CD14-positive monocyte (primary cell): ENCODE measurements at regions not wholly inside any gene's neighbourhood (a gene's known extent, or its start where the extent isn't known, plus 50 kb on each side); places are given as distances from the start of the nearest gene placed in this dataset.

Source experiments
- DNase-seq, 3 donors: peaks; one replicate each; pipeline ENCODE4 v3.0.0-alpha.2; 2011 to 2022
- H2AFZ ChIP-seq: 2 replicates; pipeline ENCODE4 v1.6.0; 2012; ENCODE audit warnings: mild to moderate bottlenecking, low read depth, low read length, inconsistent platforms; ENCODE audit not compliant: insufficient read depth, poor library complexity, severe bottlenecking
- H3K27ac ChIP-seq, 2 donors: 1 replicate in 1 of 2; 2 replicates in 1 of 2; pipeline ENCODE4 v1.5.1; 2012 to 2013; ENCODE audit warnings: low read length in 2 of 2, control low read depth in 1 of 2, inconsistent platforms in 1 of 2, low read depth in 1 of 2, mild to moderate bottlenecking in 1 of 2
- H3K27me3 ChIP-seq, 2 donors: one replicate each; pipeline versions ENCODE4 v1.6.0 to v1.6.1; 2011 to 2013; ENCODE audit warnings: low read length in 2 of 2; ENCODE audit not compliant: control insufficient read depth in 2 of 2, insufficient read depth in 2 of 2
- H3K36me3 ChIP-seq, 2 donors: replicated peaks in 1 of 2; 1 replicate in 1 of 2; 2 replicates in 1 of 2; pipeline versions ENCODE4 v1.5.1 to v1.6.1; 2012 to 2013; ENCODE audit warnings: low read length in 2 of 2, control low read depth in 1 of 2, inconsistent platforms in 1 of 2, mild to moderate bottlenecking in 1 of 2; ENCODE audit not compliant: insufficient read depth in 2 of 2, control insufficient read depth in 1 of 2
- H3K4me1 ChIP-seq, 2 donors: 1 replicate in 1 of 2; 2 replicates in 1 of 2; pipeline versions ENCODE4 v1.5.1 to v1.6.1; 2012 to 2013; ENCODE audit warnings: low read length in 2 of 2, control low read depth in 1 of 2, inconsistent platforms in 1 of 2, mild to moderate bottlenecking in 1 of 2, moderate library complexity in 1 of 2; ENCODE audit not compliant: insufficient read depth in 2 of 2, control insufficient read depth in 1 of 2
- H3K4me2 ChIP-seq: replicated peaks from 2 replicates; pipeline ENCODE3; 2012; ENCODE audit warnings: low read length, moderate library complexity, mild to moderate bottlenecking; ENCODE audit not compliant: poor library complexity, severe bottlenecking; ENCODE audit errors: extremely low read depth
- H3K4me3 ChIP-seq, 3 experiments: fragments of 200-600 bp in 1 of 3; sonication (generic) in 1 of 3; replicated peaks in 1 of 3; 1 replicate in 2 of 3; 2 replicates in 1 of 3; pipeline ENCODE4 v1.5.1; 2011 to 2013; ENCODE audit warnings: low read length in 3 of 3, mild to moderate bottlenecking in 3 of 3, control low read depth in 2 of 3, low read depth in 2 of 3, inconsistent platforms in 1 of 3, moderate library complexity in 1 of 3
- H3K79me2 ChIP-seq: 2 replicates; pipeline ENCODE4 v1.6.0; 2012; ENCODE audit warnings: mild to moderate bottlenecking, control low read depth, inconsistent platforms, low read length, moderate library complexity; ENCODE audit not compliant: insufficient read depth
- H3K9ac ChIP-seq: 2 replicates; pipeline ENCODE4 v1.6.0; 2017; ENCODE audit warnings: low read length, mild to moderate bottlenecking; ENCODE audit not compliant: insufficient read depth, poor library complexity, severe bottlenecking
- H3K9me3 ChIP-seq, 2 donors: replicated peaks in 1 of 2; 1 replicate in 1 of 2; 2 replicates in 1 of 2; pipeline versions ENCODE4 v1.5.1 to v1.6.1; 2012 to 2013; ENCODE audit warnings: low read length in 2 of 2, control low read depth in 1 of 2; ENCODE audit not compliant: control insufficient read depth in 1 of 2, insufficient read depth in 1 of 2
- H4K20me1 ChIP-seq: 2 replicates; pipeline ENCODE4 v1.6.0; 2012; ENCODE audit warnings: mild to moderate bottlenecking, low read length, control low read depth, moderate library complexity; ENCODE audit not compliant: insufficient read depth
- H3K27ac Mint-ChIP-seq, 7 donors: one replicate each; pipeline ENCODE4 v1.8.0; 2020; ENCODE audit warnings: mild to moderate bottlenecking in 7 of 7, mixed read lengths in 7 of 7, moderate library complexity in 6 of 7, inconsistent platforms in 2 of 7
- H3K27me3 Mint-ChIP-seq, 3 donors: one replicate each; pipeline ENCODE4 v1.8.0; 2021 to 2022; ENCODE audit warnings: low read depth in 3 of 3, mild to moderate bottlenecking in 3 of 3, mixed read lengths in 3 of 3, moderate library complexity in 3 of 3, inconsistent platforms in 1 of 3
- H3K36me3 Mint-ChIP-seq, 2 donors: one replicate each; pipeline ENCODE4 v1.8.0; 2020; ENCODE audit warnings: mixed read lengths in 2 of 2, inconsistent platforms in 1 of 2, mild to moderate bottlenecking in 1 of 2
- H3K4me1 Mint-ChIP-seq: one replicate; pipeline ENCODE4 v1.8.0; 2020; ENCODE audit warnings: mild to moderate bottlenecking, mixed read lengths
- H3K4me3 Mint-ChIP-seq, 2 donors: one replicate each; pipeline ENCODE4 v1.8.0; 2020; ENCODE audit warnings: mild to moderate bottlenecking in 2 of 2, mixed read lengths in 2 of 2, moderate library complexity in 1 of 2
- H3K9me3 Mint-ChIP-seq, 7 donors: one replicate each; pipeline ENCODE4 v1.8.0; 2020 to 2022; ENCODE audit warnings: mixed read lengths in 7 of 7, mild to moderate bottlenecking in 6 of 7, moderate library complexity in 6 of 7, inconsistent platforms in 2 of 7
- CTCF ChIP-seq: fragments of 200-600 bp; IDR thresholded peaks from one replicate; pipeline ENCODE4 v1.8.0; 2022; ENCODE audit warnings: antibody characterized with exemption, mild to moderate bottlenecking
- WGBS: methylation state at CpG from one replicate; pipeline ENCODE4 v1.1.5; 2013; ENCODE audit warnings: missing lambda C conversion rate; ENCODE audit not compliant: insufficient coverage; 5-methylcytosine and 5-hydroxymethylcytosine counted together
- intact Hi-C, 2 donors: fragments of 100-400 bp; cut with micrococcal nuclease; formaldehyde crosslinking; loops; one replicate each; pipeline versions ENCODE4 v1.15.0 to v1.15.1; 2023

- no peaks in the 10 kb centered on the region for H3K79me2 ChIP-seq
- no peaks in the 10 kb centered on the region for H3K36me3 Mint-ChIP-seq
- intact Hi-C loops = no loop called here
- H3K36me3 ChIP-seq = no peaks in the 10 kb centered on the region
- H3K27ac ChIP-seq = no peak overlapping the region
- WGBS = 94% methylated on average over 2 of the region's 6 CpGs
- H3K4me2 ChIP-seq = no peak overlapping the region
- H3K4me1 Mint-ChIP-seq = no peaks in the 10 kb centered on the region
- DNase-seq = no peak
- no peaks in the 10 kb centered on the region for H3K9me3 ChIP-seq
- no peak overlapping the region for H3K4me3 ChIP-seq
- TF ChIP-seq CTCF = no peak
- no peak overlapping the region for H3K27ac Mint-ChIP-seq
- H3K27me3 ChIP-seq = no peaks in the 10 kb centered on the region
- H3K27me3 Mint-ChIP-seq = peaks cover 2 to 3% (median 3%) of the 10 kb centered on the region in 3 donors
- H3K4me3 Mint-ChIP-seq = no peak overlapping the region
- no peak overlapping the region for H3K9ac ChIP-seq
- no peaks in the 10 kb centered on the region for H3K4me1 ChIP-seq
- H2AFZ ChIP-seq = no peak overlapping the region
- H3K9me3 Mint-ChIP-seq = peaks cover 0 to 8% (median 3%) of the 10 kb centered on the region in 7 donors
- no peaks in the 10 kb centered on the region for H4K20me1 ChIP-seq
Measured at GRCh38 chr2:15705310-15705709, 113.6 kb downstream of the DDX1 start.

GRCh38 chr2:15705839-15706386 lies 114.2 kb downstream of the DDX1 start:
- no peaks in the 10 kb centered on the region for H3K36me3 ChIP-seq
- H3K4me1 Mint-ChIP-seq = no peaks in the 10 kb centered on the region

More at GRCh38 chr2:15705839-15706386, 114.2 kb downstream of the DDX1 start:
- no peak overlapping the region for H3K4me3 ChIP-seq
- peaks cover 0 to 8% (median 3%) of the 10 kb centered on the region in 7 donors for H3K9me3 Mint-ChIP-seq
- no peaks in the 10 kb centered on the region for H4K20me1 ChIP-seq
- intact Hi-C loops = no loop called here
- H3K36me3 Mint-ChIP-seq = no peaks in the 10 kb centered on the region
- H3K9me3 ChIP-seq = no peaks in the 10 kb centered on the region
- TF ChIP-seq CTCF = no peak
- H3K4me3 Mint-ChIP-seq = no peak overlapping the region
- no peak for DNase-seq
- no peak overlapping the region for H3K4me2 ChIP-seq
- no peak overlapping the region for H3K9ac ChIP-seq
- H3K27me3 ChIP-seq = no peaks in the 10 kb centered on the region
- no peaks in the 10 kb centered on the region for H3K79me2 ChIP-seq
- H2AFZ ChIP-seq = no peak overlapping the region
- no peak overlapping the region for H3K27ac ChIP-seq
- H3K4me1 ChIP-seq = no peaks in the 10 kb centered on the region
- peaks cover 2 to 3% (median 3%) of the 10 kb centered on the region in 3 donors for H3K27me3 Mint-ChIP-seq
- no peak overlapping the region for H3K27ac Mint-ChIP-seq
- no CpG with 5 or more reads among the region's 3 CpGs for WGBS
